Amniotic epithelial cell (primary cell): ENCODE measurements at regions not wholly inside any gene's neighbourhood (a gene's known extent, or its start where the extent isn't known, plus 50 kb on each side); places are given as distances from the start of the nearest gene placed in this dataset.

Source experiments
- DNase-seq: peaks from one replicate; pipeline ENCODE4 v3.0.0-alpha.2; 2010; ENCODE audit warnings: low read depth

GRCh38 chr9:23314247-23314646 is 511.8 kb downstream of the ELAVL2 start:
- no peak for DNase-seq

GRCh38 chr9:23319092-23319491 is 506.9 kb downstream of the ELAVL2 start:
- no peak for DNase-seq

GRCh38 chr9:23321049-23321448 is 505.0 kb downstream of the ELAVL2 start:
- no peak for DNase-seq

GRCh38 chr9:23322392-23322791 is 503.6 kb downstream of the ELAVL2 start:
- DNase-seq = peak; percentile 6

DNA sequence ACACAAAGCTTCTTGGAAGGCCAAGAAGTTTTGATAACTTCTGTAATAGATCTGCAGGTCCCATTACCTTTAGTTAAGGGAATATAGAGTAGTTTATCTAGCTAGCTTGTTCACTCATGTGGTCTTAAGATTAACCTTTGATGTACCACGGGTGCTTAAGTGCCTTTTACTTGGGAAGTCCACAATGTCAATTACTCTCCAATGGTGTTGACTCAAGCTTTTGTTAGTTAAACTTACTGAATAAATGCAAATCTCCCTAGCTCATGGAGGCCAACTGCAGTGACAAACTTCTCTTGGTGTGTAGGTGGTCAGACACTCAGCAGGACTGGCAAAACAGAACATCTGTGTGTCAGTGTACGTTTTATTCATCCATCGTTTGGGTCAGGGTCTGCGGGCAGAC is 501.5 kb downstream of the ELAVL2 start:
- DNase-seq = no peak

- DNase-seq = no peak
Measured at GRCh38 chr9:23326597-23326996, 499.4 kb downstream of the ELAVL2 start.

- peak; percentile 10 for DNase-seq
Measured at GRCh38 chr9:23341346-23341745, 484.7 kb downstream of the ELAVL2 start.

DNA sequence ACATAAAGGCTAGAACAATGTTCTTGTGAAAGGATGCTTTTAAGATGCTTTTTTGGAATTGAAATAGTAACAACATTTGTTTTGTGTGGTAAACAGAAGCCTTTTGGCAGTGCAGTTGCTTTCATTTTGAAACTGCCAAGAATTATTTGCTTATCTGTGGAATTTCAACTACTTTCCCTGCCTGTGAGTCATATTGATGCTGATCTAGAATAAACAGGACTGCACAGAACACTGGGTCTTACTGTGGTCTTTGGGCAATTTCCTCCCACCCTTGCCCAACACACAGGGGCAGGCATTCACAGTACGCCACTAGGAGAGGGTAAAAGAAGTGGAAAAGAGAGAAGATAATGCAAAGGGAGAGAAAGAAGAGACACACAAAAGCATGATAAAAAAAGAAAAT is 483.7 kb downstream of the ELAVL2 start:
- peak; percentile 94 for DNase-seq

DNA sequence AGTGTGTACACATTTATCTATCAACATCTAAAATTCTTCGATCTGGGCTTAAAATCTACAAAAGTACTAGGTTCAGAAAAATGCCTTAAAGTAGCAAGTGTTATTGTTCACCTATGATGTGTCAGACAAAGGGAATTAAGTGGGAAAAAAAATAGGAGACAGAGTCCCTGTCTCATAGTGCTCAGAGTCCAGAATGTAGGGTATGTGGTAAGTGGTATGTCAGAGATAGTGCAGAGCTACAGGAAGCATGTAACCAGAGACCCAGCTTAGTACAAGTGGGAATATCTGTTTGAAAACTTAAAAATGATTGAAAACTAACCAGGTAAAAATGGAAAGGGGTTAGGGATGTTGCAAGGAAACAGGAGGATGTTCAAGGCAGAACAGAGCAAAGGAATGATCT is 482.8 kb downstream of the ELAVL2 start:
- DNase-seq = peak; percentile 73

- no peak for DNase-seq
Measured at GRCh38 chr9:23361096-23361495, 464.9 kb downstream of the ELAVL2 start.

GRCh38 chr9:23372703-23373102 is 453.3 kb downstream of the ELAVL2 start:
- DNase-seq = no peak

GRCh38 chr9:23375511-23375910 is 450.5 kb downstream of the ELAVL2 start:
- DNase-seq = no peak

- no peak for DNase-seq
Measured at GRCh38 chr9:23379842-23380241, 446.2 kb downstream of the ELAVL2 start.

DNA sequence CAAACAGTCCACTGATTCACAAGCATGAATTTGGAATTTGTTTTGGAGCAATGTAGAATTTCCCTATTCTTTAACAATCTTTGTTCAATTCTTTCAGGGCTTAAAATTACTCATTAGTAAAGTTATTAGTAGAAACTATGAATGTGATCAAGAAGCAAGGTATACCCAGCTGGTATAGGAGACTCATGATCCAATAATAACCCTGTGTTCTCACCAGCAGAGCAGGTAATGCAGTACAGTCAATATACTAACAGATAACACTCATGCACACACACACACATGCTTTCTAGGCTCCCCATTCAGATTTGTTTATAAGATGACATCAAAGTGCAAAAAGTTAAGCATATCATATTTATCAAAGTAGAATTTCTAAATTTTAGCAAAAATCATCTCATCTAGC is 445.2 kb downstream of the ELAVL2 start:
- DNase-seq = no peak

- no peak for DNase-seq
Measured at GRCh38 chr9:23382418-23382817, 443.6 kb downstream of the ELAVL2 start.

DNA sequence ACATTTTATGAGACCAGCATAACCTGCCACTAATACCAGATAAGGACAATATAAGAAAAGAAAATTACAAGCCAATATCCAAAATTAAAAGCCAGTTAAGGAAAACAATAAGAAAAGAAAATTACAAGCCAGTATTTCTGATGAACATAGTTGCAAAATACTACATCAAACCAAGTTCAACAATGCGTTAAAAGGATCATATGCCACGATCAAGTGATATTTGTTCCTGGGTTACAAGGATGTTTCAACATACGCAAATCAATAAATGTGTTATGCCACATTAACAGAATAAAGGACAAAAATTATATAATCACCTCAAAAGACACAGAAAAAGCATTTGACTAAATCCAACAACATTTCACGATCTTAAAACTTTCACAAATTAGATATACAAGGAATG is 431.9 kb downstream of the ELAVL2 start:
- DNase-seq = no peak

- no peak for DNase-seq
Measured at GRCh38 chr9:23408874-23409273, 417.2 kb downstream of the ELAVL2 start.

- no peak for DNase-seq
Measured at GRCh38 chr9:23412046-23412445, 414.0 kb downstream of the ELAVL2 start.

DNA sequence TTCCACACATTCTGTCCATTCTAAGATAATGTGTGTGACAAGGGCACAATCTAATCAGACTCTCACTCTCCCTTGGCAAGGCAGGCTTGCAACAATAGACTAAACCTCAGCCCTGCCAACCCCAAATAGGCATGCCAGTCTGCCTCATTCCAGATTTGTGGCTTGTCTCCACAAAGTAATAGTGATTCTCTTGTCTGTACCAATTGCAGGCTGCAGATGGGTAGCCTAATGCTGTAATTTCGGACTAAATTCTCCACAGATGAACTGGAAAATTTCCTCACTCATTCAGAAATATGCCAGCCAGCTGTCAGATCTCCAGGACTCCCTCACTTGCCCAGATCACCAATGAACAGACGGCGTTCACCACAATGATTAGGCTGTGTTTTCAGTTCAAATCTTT is 413.6 kb downstream of the ELAVL2 start:
- DNase-seq = no peak

GRCh38 chr9:23413541-23413940 is 412.5 kb downstream of the ELAVL2 start:
- no peak for DNase-seq

GRCh38 chr9:23423999-23424398 is 402.0 kb downstream of the ELAVL2 start:
- no peak for DNase-seq

- DNase-seq = no peak
Measured at GRCh38 chr9:23426144-23426543, 399.9 kb downstream of the ELAVL2 start.

GRCh38 chr9:23431459-23431858 is 394.6 kb downstream of the ELAVL2 start:
- no peak for DNase-seq

DNA sequence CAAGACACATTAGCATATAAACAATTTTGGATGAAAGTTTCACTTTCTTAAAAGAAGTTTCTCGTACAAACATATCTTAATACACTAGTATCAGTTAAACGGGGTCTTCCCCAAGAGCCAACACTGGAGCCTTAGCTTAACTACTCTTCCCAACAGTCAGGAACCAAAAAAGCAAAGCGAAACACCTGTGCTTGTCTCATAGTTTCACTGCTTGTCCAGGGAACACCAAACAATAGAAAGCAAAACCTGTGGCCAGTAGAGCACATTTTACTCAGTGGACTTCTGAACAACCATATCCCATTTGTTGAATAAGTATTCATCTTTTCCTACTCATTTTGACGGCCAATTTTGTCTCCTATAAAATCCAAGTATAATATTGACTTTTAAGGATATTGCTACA is 391.4 kb downstream of the ELAVL2 start:
- DNase-seq = no peak

DNA sequence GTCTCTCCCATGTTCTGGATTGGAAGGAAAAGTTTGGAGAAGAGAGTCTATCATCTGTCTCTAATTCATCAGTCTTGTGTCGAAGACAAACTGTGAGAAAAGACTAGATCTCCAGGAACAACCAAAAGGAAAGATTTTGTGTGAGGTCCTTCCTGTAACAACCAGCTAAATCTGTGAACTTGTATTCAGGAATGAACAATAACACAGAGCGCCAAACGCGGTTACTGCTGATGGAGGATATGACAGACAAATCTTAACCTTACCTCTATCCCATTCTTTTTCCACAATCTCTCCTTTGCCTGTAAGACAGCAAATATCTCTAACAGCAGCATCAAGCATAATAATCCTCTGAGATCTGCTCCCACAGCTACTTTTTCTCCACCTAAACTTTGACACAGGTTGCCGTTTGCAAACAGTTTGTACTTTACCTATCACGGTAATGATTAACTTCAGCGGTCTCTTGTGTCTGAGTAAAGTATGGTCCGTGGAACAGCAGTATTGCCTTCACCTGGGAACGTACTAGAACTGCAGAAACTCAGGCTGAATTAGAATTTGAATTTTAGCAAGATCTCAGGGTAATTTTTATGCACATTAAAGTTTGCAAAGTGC is 387.6 kb downstream of the ELAVL2 start:
- no peak for DNase-seq
